ENCODE measurements at regions not wholly inside any gene's neighbourhood (a gene's known extent, or its start where the extent isn't known, plus 50 kb on each side); places are given as distances from the start of the nearest gene placed in this dataset.
"Not testable (repeated sequence)": the region's sequence is repeated elsewhere in the genome, so short reads cannot be mapped to it uniquely, and the experiment has no call there.

- no peak for FAIRE-seq
Observed at GRCh38 chr3:164927728-164928127, 150.6 kb downstream of the SI start.

GRCh38 chr3:164918905-164919304, 159.4 kb downstream of the SI start:
- FAIRE-seq: no peak

- FAIRE-seq: no peak
Observed at GRCh38 chr3:164912916-164913315, 165.4 kb downstream of the SI start.

- FAIRE-seq: no peak
Observed at GRCh38 chr3:164903820-164904451, 174.4 kb downstream of the SI start.

- FAIRE-seq: no peak
Observed at GRCh38 chr3:164897342-164897741, 181.0 kb downstream of the SI start.

- FAIRE-seq: no peak
Observed at GRCh38 chr3:164890061-164890460, 188.2 kb downstream of the SI start.

GRCh38 chr3:164883171-164883570, 195.1 kb downstream of the SI start:
- FAIRE-seq: no peak

GRCh38 chr3:164879201-164879600, 199.1 kb downstream of the SI start:
- FAIRE-seq: no peak

- FAIRE-seq: no peak
Observed at GRCh38 chr3:164864454-164864853, 213.8 kb downstream of the SI start.

- FAIRE-seq: no peak
Observed at GRCh38 chr3:164852866-164853265, 225.4 kb downstream of the SI start.

- FAIRE-seq: no peak
Observed at GRCh38 chr3:164851905-164852304, 226.4 kb downstream of the SI start.

- FAIRE-seq: no peak
Observed at GRCh38 chr3:164851204-164851603, 227.1 kb downstream of the SI start.

GRCh38 chr3:164848923-164849322, 229.4 kb downstream of the SI start:
- no peak for FAIRE-seq

GRCh38 chr3:164845739-164846138, 232.6 kb downstream of the SI start:
- no peak for FAIRE-seq

- FAIRE-seq: no peak
Observed at GRCh38 chr3:164832216-164832615, 246.1 kb downstream of the SI start.

GRCh38 chr3:164818318-164818717, 260.0 kb downstream of the SI start:
- FAIRE-seq: no peak

- no peak for FAIRE-seq
Observed at GRCh38 chr3:164814106-164814505, 264.2 kb downstream of the SI start.

- FAIRE-seq: no peak
Observed at GRCh38 chr3:164812042-164812441, 266.3 kb downstream of the SI start.

GRCh38 chr3:164806188-164806587, 272.1 kb downstream of the SI start:
- no peak for FAIRE-seq

GRCh38 chr3:164794099-164794498, 284.2 kb downstream of the SI start:
- FAIRE-seq: no peak

- no peak for FAIRE-seq
Observed at GRCh38 chr3:164791263-164791662, 287.0 kb downstream of the SI start.

- not testable (repeated sequence) for FAIRE-seq
Observed at GRCh38 chr3:164784407-164784806, 293.9 kb downstream of the SI start.

- no peak for FAIRE-seq
Observed at GRCh38 chr3:164781755-164782154, 296.5 kb downstream of the SI start.

- FAIRE-seq: no peak
Observed at GRCh38 chr3:164779816-164780215, 298.5 kb downstream of the SI start.

GRCh38 chr3:164752812-164753211, 325.5 kb downstream of the SI start:
- FAIRE-seq: no peak

- FAIRE-seq: no peak
Observed at GRCh38 chr3:164748626-164749025, 329.7 kb downstream of the SI start.

Data from islet of Langerhans (tissue), 1 donor.